ENCODE measurements at regions not wholly inside any gene's neighbourhood (a gene's known extent, or its start where the extent isn't known, plus 50 kb on each side); places are given as distances from the start of the nearest gene placed in this dataset.
"Not testable (repeated sequence)": the region's sequence is repeated elsewhere in the genome, so short reads cannot be mapped to it uniquely, and the experiment has no call there.

DNA sequence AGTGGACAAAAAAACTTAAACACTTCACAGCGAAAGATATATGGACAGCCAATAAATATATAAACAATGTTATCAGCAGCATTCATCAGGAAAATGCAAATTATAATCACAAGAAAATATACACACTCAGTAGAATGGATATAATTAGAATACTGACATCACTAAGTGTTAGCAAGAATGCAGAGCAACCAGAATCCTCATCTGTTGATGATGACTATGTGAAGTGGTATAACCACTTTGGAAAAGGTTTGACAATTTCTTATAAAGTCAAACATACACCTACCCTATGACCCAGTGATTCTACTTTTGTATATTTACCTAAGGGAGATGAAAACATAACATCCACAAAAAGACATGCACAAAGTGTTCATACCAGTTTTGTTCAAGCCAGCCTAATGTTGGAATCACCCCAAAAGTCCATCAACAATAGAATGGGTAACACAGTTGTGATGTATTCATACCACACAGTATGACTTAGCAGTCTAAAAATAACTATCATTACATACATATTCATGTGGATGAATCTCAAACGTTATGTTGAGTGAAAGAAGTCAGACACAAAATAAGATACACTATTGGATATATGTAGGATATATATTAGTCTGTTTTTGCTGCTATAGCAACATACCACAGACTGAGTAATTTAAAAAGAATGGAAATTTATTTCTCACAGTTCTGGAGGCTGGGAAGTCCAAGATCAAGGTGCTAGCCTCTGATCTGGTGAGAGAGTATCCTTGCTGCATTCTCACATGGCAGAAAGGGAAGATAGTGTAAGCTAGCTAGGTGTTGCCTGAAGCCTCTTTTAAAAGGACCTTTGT, 148.8 kb upstream of the ADAMTSL1 start:
- in situ Hi-C loops (cut with HindIII; ENCODE audit: low pct_ligation_motif_present, low sequenced_read_pairs): no loop called here
- no peak overlapping the region for H3K4me3 ChIP-seq (ENCODE audit: low read depth, low read length)
- TF ChIP-seq, protein P1, sequence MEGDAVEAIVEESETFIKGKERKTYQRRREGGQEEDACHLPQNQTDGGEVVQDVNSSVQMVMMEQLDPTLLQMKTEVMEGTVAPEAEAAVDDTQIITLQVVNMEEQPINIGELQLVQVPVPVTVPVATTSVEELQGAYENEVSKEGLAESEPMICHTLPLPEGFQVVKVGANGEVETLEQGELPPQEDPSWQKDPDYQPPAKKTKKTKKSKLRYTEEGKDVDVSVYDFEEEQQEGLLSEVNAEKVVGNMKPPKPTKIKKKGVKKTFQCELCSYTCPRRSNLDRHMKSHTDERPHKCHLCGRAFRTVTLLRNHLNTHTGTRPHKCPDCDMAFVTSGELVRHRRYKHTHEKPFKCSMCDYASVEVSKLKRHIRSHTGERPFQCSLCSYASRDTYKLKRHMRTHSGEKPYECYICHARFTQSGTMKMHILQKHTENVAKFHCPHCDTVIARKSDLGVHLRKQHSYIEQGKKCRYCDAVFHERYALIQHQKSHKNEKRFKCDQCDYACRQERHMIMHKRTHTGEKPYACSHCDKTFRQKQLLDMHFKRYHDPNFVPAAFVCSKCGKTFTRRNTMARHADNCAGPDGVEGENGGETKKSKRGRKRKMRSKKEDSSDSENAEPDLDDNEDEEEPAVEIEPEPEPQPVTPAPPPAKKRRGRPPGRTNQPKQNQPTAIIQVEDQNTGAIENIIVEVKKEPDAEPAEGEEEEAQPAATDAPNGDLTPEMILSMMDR (IDR thresholded peaks at IDR 0.05; ENCODE audit: low read depth, low read length, missing control alignments): no peak
- no peak overlapping the region for H3K27ac ChIP-seq
- H3K27me3 ChIP-seq (replicated peaks): no peaks in the 10 kb centered on the region
- no peaks in the 10 kb centered on the region for H3K36me3 ChIP-seq (replicated peaks)
- no peak for DNase-seq

DNA sequence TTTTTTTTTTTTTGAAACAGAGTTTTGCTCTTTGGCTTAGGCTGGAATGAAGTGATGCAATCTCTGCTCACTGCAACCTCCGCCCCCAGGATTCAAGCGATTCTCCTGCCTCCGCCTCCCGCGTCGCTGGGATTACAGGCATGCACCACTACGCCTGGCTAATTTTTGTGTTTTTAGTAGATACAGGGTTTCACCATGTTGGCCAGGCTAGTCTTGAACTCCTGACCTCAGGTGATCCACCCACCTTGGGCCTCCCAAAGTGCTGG, 148.3 kb upstream of the ADAMTSL1 start:
- H3K36me3 ChIP-seq (replicated peaks); in situ Hi-C loops (cut with HindIII; ENCODE audit: low pct_ligation_motif_present, low sequenced_read_pairs); H3K27ac ChIP-seq; H3K4me3 ChIP-seq (ENCODE audit: low read depth, low read length); DNase-seq; H3K27me3 ChIP-seq (replicated peaks): not testable (repeated sequence)

DNA sequence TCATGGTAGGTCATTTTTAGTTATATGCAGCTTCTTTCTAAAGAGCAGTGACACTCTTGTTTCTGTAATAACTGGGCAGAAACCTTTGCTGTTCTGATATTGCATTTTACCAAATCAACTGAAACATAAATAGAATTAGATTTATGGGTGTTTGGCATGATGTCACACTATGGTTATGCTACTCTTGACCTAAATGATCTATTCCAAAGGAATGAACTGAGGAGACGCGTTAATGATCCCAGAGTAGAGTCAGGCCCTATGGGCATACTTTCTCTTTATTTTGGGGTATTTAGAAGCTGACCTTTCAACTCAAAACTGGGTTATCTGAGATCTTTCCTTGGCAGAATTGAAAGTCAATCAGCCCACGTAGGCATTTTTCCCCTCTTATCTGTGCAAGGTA, 146.8 kb upstream of the ADAMTSL1 start:
- Histone ChIP-seq H3K27ac (no peak overlapping the region), H3K4me3 (ENCODE audit: low read depth, low read length) (no peak overlapping the region), H3K36me3 (replicated peaks) (no peaks in the 10 kb centered on the region), H3K27me3 (replicated peaks) (no peaks in the 10 kb centered on the region)
- in situ Hi-C loops (cut with HindIII; ENCODE audit: low pct_ligation_motif_present, low sequenced_read_pairs): no loop called here
- no peak for DNase-seq
- TF ChIP-seq, protein P1 (IDR thresholded peaks at IDR 0.05; ENCODE audit: low read depth, low read length, missing control alignments): no peak

DNA sequence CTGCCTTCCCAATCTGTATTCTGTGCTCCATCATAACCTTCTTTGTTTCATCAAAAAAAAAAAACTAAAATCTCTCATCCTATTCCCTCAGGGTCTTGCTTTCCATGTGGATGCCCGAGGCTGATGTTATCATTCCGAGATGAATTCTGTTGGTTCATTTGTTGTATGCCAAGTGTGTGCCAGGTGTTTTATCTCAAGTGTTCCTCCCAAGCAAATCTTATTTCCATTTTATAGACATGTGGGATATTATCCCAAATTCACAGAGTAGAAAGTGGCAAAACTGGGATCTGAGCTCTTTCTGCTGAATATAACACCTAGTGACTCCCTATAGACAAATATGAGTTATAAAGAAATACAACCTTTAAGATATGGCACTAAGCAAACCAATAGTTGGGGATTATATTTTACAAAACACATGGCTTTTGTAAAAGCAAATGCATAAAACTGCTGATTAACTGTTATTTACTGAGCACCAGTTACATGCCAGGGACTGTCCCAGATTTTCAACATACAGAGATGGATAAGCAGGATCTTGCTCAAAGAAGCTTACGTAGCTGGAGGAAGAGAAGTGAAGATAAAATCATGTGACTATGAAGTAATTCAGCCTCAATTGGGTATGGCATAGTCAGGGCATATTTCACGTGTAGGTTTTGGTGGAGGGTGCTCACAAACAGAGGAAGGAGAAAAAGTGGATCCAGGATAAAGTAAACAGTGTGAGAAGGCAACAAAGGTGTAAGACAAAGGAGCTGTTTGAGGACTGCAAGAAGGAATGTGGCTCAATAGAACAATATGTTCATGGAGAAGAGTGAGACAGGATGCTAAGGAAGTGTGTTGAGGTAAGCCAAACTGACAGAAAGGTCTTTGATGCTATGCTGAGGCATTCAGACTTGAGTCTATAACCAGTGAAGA, 143.3 kb upstream of the ADAMTSL1 start:
- no peak for DNase-seq
- H3K27me3 ChIP-seq (replicated peaks): no peaks in the 10 kb centered on the region
- no peak overlapping the region for H3K27ac ChIP-seq
- H3K4me3 ChIP-seq (ENCODE audit: low read depth, low read length): no peak overlapping the region
- H3K36me3 ChIP-seq (replicated peaks): no peaks in the 10 kb centered on the region
- in situ Hi-C loops (cut with HindIII; ENCODE audit: low pct_ligation_motif_present, low sequenced_read_pairs): no loop called here
- TF ChIP-seq, protein P1 (IDR thresholded peaks at IDR 0.05; ENCODE audit: low read depth, low read length, missing control alignments): no peak

DNA sequence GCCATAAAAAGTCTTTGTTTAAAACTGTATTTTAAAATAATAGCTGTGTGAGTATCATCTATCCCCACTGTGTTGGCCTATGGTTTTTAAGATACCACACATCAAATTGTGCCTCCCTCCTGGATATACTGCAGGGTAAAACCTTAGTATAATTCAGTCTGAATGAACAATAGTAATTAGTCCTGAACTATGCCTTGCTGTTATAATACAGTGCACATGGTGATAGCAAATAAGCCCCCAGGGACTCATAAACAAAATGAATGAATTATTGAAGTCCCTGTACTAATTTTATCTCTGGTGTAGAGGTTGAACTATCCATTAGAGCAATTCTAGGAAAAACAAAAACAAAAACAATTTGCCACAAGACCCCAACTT, 142.7 kb upstream of the ADAMTSL1 start:
- H3K4me3 ChIP-seq (ENCODE audit: low read depth, low read length): no peak overlapping the region
- in situ Hi-C loops (cut with HindIII; ENCODE audit: low pct_ligation_motif_present, low sequenced_read_pairs): no loop called here
- TF ChIP-seq, protein P1 (IDR thresholded peaks at IDR 0.05; ENCODE audit: low read depth, low read length, missing control alignments): no peak

DNA sequence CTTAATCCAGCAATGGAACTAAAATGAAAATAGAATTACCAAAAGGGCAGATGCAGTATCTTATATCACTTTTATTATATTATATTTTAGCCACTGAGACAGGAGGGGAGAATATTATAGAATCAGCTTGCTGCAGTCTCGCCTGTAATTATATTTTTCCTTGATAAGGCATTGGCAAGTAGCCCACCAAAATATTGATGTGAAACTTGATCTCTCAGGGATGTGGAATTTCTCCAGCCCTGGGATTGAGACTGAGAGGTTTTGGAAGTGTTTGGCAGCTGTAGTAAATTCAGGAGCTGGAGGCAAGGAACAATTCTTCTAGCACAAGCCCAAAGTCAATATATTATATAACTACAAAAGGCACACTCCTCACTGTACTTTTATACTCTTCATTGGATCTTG, 142.1 kb upstream of the ADAMTSL1 start:
- in situ Hi-C loops (cut with HindIII; ENCODE audit: low pct_ligation_motif_present, low sequenced_read_pairs): no loop called here

More for the DNA sequence above, 142.7 kb upstream of the ADAMTSL1 start:
- no peaks in the 10 kb centered on the region for H3K27me3 ChIP-seq (replicated peaks)
- H3K27ac ChIP-seq: no peak overlapping the region
- no peaks in the 10 kb centered on the region for H3K36me3 ChIP-seq (replicated peaks)
- no peak for DNase-seq

More for the DNA sequence above, 142.1 kb upstream of the ADAMTSL1 start:
- no peak overlapping the region for H3K4me3 ChIP-seq (ENCODE audit: low read depth, low read length)
- peak; percentile 62 for DNase-seq
- no peaks in the 10 kb centered on the region for H3K36me3 ChIP-seq (replicated peaks)
- TF ChIP-seq, protein P1 (IDR thresholded peaks at IDR 0.05; ENCODE audit: low read depth, low read length, missing control alignments): no peak
- H3K27ac ChIP-seq: no peak overlapping the region
- no peaks in the 10 kb centered on the region for H3K27me3 ChIP-seq (replicated peaks)
